Jurkat, Clone E6-1 (cell line): ENCODE measurements at regions not wholly inside any gene's neighbourhood (a gene's known extent, or its start where the extent isn't known, plus 50 kb on each side); places are given as distances from the start of the nearest gene placed in this dataset.

Source experiments
- DNase-seq: peaks from one replicate; pipeline ENCODE4 v3.0.0-alpha.2; 2011; ENCODE audit warnings: low read depth, low spot score
- H3K4me3 ChIP-seq: 2 replicates; pipeline ENCODE4 v1.5.1; 2011; ENCODE audit warnings: mild to moderate bottlenecking, low read length, control low read depth, moderate library complexity

GRCh38 chr14:61889914-61890351, 127.7 kb downstream of the SNAPC1 start:
- DNase-seq = peak; percentile 31
- H3K4me3 ChIP-seq = no peak overlapping the region

- no peak overlapping the region for H3K4me3 ChIP-seq
- no peak for DNase-seq
Observed at GRCh38 chr14:61891170-61891569, 128.9 kb downstream of the SNAPC1 start.

GRCh38 chr14:61891810-61892209, 129.6 kb downstream of the SNAPC1 start:
- DNase-seq = no peak
- H3K4me3 ChIP-seq = no peak overlapping the region

DNA sequence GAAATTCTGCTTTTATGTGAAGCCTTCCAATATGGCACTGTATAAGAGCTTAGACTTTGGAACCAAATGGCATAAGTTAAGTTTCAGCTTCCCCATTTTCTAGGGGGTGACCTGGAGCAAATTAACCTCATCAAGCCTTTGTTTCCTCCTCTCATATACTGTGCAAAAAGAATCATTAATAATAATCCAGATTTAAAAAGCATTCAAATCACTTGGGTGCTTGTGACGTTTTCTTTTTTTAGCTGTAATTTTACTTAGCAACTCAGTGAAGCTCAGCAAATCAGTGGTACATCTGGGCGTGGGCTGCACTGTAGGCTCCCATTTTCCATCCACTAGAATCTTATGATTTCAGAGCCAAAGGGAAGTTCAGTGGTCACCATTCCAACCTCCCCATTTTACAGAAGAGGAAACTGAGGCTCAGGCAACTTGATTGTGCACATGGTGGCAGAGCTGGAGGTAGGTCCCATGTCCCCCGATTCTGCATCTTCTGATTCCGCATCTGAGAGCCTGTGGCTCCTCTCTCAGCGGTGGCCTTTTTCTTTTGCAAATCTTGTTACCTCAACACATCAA, 131.2 kb downstream of the SNAPC1 start:
- no peak overlapping the region for H3K4me3 ChIP-seq
- no peak for DNase-seq

DNA sequence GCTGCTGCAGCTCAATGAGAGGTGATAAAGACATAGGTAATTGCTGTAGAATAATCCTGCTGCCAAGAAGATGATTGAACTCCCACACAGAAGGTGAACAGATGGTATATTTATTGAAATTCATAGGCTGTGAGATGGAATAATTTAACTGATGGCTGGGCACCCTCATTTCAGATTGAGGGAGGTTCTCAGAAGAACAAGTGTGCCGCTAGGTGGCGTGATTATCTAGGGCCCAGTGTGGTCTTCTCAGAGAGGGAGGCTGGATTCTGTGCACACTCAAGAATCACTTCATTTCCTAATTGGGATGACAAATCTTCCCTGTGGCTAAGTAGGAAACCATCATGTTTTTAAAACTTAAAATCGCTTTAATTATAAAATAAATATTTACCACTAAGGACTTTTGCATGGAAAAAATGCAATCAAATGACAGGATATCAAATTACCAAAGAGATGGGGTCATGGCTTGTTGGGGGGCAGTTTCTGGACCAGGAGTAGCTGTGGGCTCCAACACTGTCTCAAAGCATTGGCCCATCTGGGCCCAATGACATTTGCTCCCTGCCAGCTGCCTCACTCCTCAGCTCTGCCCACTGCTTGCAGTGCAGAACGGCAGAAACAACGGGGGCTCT, 132.3 kb downstream of the SNAPC1 start:
- no peak overlapping the region for H3K4me3 ChIP-seq
- peak; percentile 55 for DNase-seq

DNA sequence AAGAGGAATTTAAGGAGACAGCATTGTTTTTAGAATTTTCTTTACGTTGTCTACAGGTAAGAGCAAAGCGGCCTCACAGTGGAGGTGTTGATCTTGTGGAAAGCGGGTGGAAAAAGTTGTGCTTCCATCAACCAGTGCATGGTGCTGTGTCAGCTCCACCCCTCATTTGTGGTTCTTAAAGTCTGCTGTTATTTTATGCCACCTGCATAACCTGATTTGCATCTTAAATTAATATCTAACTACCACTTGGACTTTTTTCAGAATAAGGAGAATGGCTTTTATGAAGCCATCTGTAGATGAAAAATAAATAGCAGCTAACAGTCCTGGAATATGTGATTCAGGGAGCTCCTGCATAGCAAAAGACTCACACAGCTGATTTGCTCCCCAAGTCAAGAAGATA, 135.1 kb downstream of the SNAPC1 start:
- no peak for DNase-seq

GRCh38 chr14:61898568-61898967, 136.3 kb downstream of the SNAPC1 start:
- H3K4me3 ChIP-seq = no peak overlapping the region
- no peak for DNase-seq

More for the DNA sequence above, 135.1 kb downstream of the SNAPC1 start:
- H3K4me3 ChIP-seq = no peak overlapping the region

- no peak for DNase-seq
Observed at GRCh38 chr14:61899497-61899896, 137.3 kb downstream of the SNAPC1 start.

GRCh38 chr14:61904946-61905345, 142.7 kb downstream of the SNAPC1 start:
- no peak for DNase-seq
- no peak overlapping the region for H3K4me3 ChIP-seq

More at GRCh38 chr14:61899497-61899896, 137.3 kb downstream of the SNAPC1 start:
- H3K4me3 ChIP-seq = no peak overlapping the region

DNA sequence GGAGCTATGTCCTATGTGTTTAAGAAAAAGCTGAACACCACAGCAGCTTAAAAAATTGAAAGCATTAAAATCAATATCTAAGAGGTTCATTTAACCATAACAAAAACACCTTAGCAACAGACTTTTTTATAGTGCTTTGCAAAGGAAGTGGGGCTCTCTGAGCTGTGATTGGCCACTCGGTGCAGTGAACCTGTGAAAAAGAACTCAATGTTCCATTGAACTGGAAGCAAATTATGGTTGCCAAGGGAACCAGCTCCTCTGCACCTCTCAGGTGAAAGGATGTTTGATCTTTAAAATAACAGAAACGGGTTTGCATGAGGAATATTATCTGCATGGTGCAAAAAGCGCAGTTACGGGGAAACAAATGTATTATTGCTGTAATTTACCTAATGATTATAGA, 149.4 kb downstream of the SNAPC1 start:
- no peak overlapping the region for H3K4me3 ChIP-seq
- DNase-seq = peak; percentile 1

- DNase-seq = no peak
Observed at GRCh38 chr14:61918998-61919397, 156.8 kb downstream of the SNAPC1 start.

DNA sequence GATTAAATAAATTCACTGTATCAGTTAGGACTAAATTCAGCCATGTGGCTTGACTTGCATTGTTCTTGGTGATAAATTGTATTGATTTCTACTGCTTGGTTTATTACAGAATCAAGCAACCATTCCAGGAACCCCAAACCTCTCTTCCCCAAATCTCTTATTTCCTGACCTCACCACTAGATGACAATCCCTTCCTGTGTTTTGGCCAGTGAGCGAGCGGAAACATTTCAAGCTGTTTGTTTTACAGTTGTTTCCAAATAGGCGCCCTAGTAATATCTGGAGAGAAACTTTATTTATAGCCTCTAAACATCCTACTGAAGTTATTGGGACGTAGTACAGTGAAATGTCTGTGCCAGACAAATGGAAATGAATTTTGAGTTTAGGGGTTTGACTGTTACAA, 161.1 kb downstream of the SNAPC1 start:
- no peak for DNase-seq
- H3K4me3 ChIP-seq = no peak overlapping the region

More at GRCh38 chr14:61918998-61919397, 156.8 kb downstream of the SNAPC1 start:
- H3K4me3 ChIP-seq = no peak overlapping the region

DNA sequence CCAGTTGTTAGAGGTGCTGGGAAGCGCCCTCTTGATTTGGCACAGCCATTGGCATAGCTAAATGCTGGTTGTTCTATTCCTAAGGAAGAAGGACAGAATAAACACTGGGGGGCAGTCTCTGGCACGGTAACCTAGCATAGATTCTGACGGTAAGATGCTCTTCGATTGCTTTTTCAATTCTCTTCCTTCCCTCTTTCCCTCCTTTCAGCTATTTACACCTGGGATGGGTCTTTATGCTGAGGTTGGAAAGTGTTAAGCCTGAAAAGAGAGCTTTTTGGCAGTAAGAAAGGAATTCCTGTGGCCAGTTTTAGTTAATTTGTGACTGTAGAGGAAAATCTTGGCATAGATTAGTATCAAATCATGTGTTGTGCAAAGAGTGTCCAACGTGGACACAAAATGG, 162.8 kb downstream of the SNAPC1 start:
- peak; percentile 11 for DNase-seq

GRCh38 chr14:61925732-61926435, 163.7 kb downstream of the SNAPC1 start:
- H3K4me3 ChIP-seq = no peak overlapping the region
- no peak for DNase-seq

More for the DNA sequence above, 162.8 kb downstream of the SNAPC1 start:
- H3K4me3 ChIP-seq = no peak overlapping the region

- no peak overlapping the region for H3K4me3 ChIP-seq
- no peak for DNase-seq
Observed at GRCh38 chr14:61927060-61927459, 164.8 kb downstream of the SNAPC1 start.

DNA sequence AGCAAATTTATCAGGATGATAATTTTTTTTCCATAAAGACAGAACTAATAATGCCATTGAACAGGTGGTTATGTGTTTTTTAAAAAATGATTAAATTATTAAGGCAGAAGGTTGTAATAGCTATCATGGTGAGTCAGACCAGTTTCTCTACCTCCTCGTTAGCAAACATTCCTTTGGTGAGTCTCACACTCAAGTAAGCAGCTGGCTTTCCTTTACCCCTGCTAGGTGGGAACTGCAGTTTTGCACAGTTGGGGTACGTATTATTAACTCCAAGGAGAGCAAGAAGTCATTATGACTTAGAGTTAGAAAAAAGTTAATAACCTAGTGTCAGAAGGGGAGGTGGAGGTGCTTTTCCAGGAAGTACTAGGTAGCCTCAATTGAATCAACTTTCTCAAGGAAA, 165.3 kb downstream of the SNAPC1 start:
- no peak overlapping the region for H3K4me3 ChIP-seq

DNA sequence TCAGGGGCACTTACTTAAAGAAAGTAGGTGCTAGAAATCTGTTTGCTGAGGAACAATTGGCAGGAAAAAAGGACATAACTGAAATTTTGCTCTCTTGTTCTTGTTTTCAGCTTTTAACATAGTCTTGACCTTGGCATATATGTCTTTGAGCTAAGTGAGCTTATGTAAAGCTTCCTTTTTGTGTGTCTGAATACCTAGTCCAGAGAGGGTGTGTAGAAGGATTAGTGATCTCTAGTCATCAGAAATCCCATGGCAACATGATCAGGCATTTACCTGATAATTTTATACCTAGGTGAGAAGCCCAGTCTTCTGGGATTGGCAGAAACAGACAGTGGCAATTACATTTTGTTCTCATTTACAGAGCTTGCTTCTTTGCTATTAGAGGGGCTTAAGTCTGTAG, 166.1 kb downstream of the SNAPC1 start:
- DNase-seq = no peak
- no peak overlapping the region for H3K4me3 ChIP-seq

More for the DNA sequence above, 165.3 kb downstream of the SNAPC1 start:
- no peak for DNase-seq

GRCh38 chr14:61928701-61929100, 166.5 kb downstream of the SNAPC1 start:
- DNase-seq = no peak
- H3K4me3 ChIP-seq = no peak overlapping the region

DNA sequence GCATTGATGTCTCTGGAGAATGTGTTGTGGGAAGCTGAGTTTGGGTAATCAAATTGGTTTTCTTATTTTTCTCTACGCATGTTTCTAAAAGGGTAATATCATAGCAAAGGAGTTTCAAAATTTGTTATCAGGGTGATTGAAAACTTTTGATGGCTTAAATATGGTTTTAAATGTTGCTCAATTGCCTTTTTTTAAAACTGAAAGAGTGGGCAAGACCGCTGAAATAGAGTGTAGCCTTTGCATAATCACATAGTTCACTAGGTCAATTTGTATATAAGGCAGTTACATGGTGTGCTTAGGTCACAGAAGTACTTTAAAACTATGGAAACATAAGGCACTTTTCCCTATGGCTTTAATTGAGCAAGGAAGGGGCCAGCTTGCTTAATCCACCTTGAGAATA, 167.4 kb downstream of the SNAPC1 start:
- no peak for DNase-seq
- no peak overlapping the region for H3K4me3 ChIP-seq

- no peak for DNase-seq
Observed at GRCh38 chr14:61930101-61930857, 168.1 kb downstream of the SNAPC1 start.

More at GRCh38 chr14:61930101-61930857, 168.1 kb downstream of the SNAPC1 start:
- no peak overlapping the region for H3K4me3 ChIP-seq
